GM18505 (cell line): ENCODE measurements at regions not wholly inside any gene's neighbourhood (a gene's known extent, or its start where the extent isn't known, plus 50 kb on each side); places are given as distances from the start of the nearest gene placed in this dataset.

Experiments used
- ATAC-seq: cut with Tn5 transposase; IDR thresholded peaks from one replicate; pipeline ENCODE4 v1.9.1; 2021; ENCODE audit not compliant: unreplicated experiment
- POLR2A ChIP-seq: IDR thresholded peaks from 4 replicates; pipeline ENCODE4 v1.6.1; 2011; ENCODE audit warnings: borderline replicate concordance; ENCODE audit not compliant: insufficient read depth, insufficient read length; ENCODE audit errors: extremely low read depth

GRCh38 chr7:10568891-10569290 lies 404.8 kb upstream of the PHF14 start:
- ATAC-seq, result no peak
- TF ChIP-seq POLR2A, result no peak

- ATAC-seq, result no peak
- no peak for TF ChIP-seq POLR2A
Observed at GRCh38 chr7:10571759-10572158, 401.9 kb upstream of the PHF14 start.

GRCh38 chr7:10577866-10578374 lies 395.8 kb upstream of the PHF14 start:
- ATAC-seq, result no peak

GRCh38 chr7:10579561-10579960 lies 394.1 kb upstream of the PHF14 start:
- ATAC-seq, result no peak
- no peak for TF ChIP-seq POLR2A

More at GRCh38 chr7:10577866-10578374, 395.8 kb upstream of the PHF14 start:
- TF ChIP-seq POLR2A, result no peak

GRCh38 chr7:10584886-10585285 lies 388.8 kb upstream of the PHF14 start:
- TF ChIP-seq POLR2A, result no peak
- no peak for ATAC-seq

GRCh38 chr7:10588084-10588483 lies 385.6 kb upstream of the PHF14 start:
- no peak for ATAC-seq
- TF ChIP-seq POLR2A, result no peak

GRCh38 chr7:10592604-10593003 lies 381.1 kb upstream of the PHF14 start:
- no peak for ATAC-seq
- TF ChIP-seq POLR2A, result no peak

GRCh38 chr7:10593080-10593479 lies 380.6 kb upstream of the PHF14 start:
- no peak for ATAC-seq

GRCh38 chr7:10596827-10597226 lies 376.8 kb upstream of the PHF14 start:
- ATAC-seq, result no peak
- TF ChIP-seq POLR2A, result no peak

More at GRCh38 chr7:10593080-10593479, 380.6 kb upstream of the PHF14 start:
- TF ChIP-seq POLR2A, result no peak

- no peak for TF ChIP-seq POLR2A
- no peak for ATAC-seq
Observed at GRCh38 chr7:10604128-10604527, 369.5 kb upstream of the PHF14 start.

- ATAC-seq, result no peak
- TF ChIP-seq POLR2A, result no peak
Observed at GRCh38 chr7:10612950-10613349, 360.7 kb upstream of the PHF14 start.

GRCh38 chr7:10618953-10619352 lies 354.7 kb upstream of the PHF14 start:
- no peak for ATAC-seq

GRCh38 chr7:10632712-10633111 lies 341.0 kb upstream of the PHF14 start:
- TF ChIP-seq POLR2A, result no peak
- ATAC-seq, result no peak

More at GRCh38 chr7:10618953-10619352, 354.7 kb upstream of the PHF14 start:
- no peak for TF ChIP-seq POLR2A

- ATAC-seq, result no peak
- no peak for TF ChIP-seq POLR2A
Observed at GRCh38 chr7:10634239-10634638, 339.4 kb upstream of the PHF14 start.

GRCh38 chr7:10637991-10638390 lies 335.7 kb upstream of the PHF14 start:
- ATAC-seq, result no peak
- TF ChIP-seq POLR2A, result no peak
